ENCODE measurements at regions not wholly inside any gene's neighbourhood (a gene's known extent, or its start where the extent isn't known, plus 50 kb on each side); places are given as distances from the start of the nearest gene placed in this dataset.

- Histone ChIP-seq H3K36me3 (ENCODE audit: control insufficient read depth in 4 of 4, insufficient read depth in 3 of 4, low read depth in 1 of 4, low read length in 3 of 4) (no peaks in the 10 kb centered on the region), H3K27me3 (ENCODE audit: control insufficient read depth in 4 of 4, insufficient read depth in 4 of 4, low read length in 3 of 4) (peaks cover 0 to 4% (median 0%) of the 10 kb centered on the region in 4 donors), H3K4me1 (ENCODE audit: control insufficient read depth in 4 of 4, insufficient read depth in 4 of 4, low read length in 3 of 4) (no peaks in the 10 kb centered on the region), H3K4me3 (ENCODE audit: low read depth in 1 of 3, low read length in 3 of 3) (no peak overlapping the region), H3K27ac (ENCODE audit: low read depth in 1 of 2, low read length in 2 of 2) (no peak overlapping the region), H3K9me3 (ENCODE audit: control insufficient read depth in 4 of 4, low read length in 3 of 4) (peaks cover 0 to 3% (median 0%) of the 10 kb centered on the region in 4 donors), H3K9ac (ENCODE audit: low read depth in 1 of 2, low read length in 2 of 2) (no peak overlapping the region)
- 90% methylated on average over 10 of the region's 10 CpGs for WGBS
- DNase-seq (ENCODE audit: low spot score), result no peak
- no peak for TF ChIP-seq ZBTB33 (IDR thresholded peaks at IDR 0.05)
- no peak for TF ChIP-seq HNF4A (conservative IDR thresholded peaks at IDR 0.05)
Observed at GRCh38 chr1:38744452-38745350, 114.9 kb downstream of the RRAGC start.

- no peak overlapping the region for H3K27ac ChIP-seq (ENCODE audit: low read depth in 1 of 2, low read length in 2 of 2)
- peaks cover 0 to 3% (median 0%) of the 10 kb centered on the region in 4 donors for H3K9me3 ChIP-seq (ENCODE audit: control insufficient read depth in 4 of 4, low read length in 3 of 4)
- no peak overlapping the region for H3K9ac ChIP-seq (ENCODE audit: low read depth in 1 of 2, low read length in 2 of 2)
- H3K27me3 ChIP-seq (ENCODE audit: control insufficient read depth in 4 of 4, insufficient read depth in 4 of 4, low read length in 3 of 4), result no peaks in the 10 kb centered on the region
- TF ChIP-seq RAD21 (IDR thresholded peaks at IDR 0.05), result no peak
- no peak overlapping the region for H3K4me3 ChIP-seq (ENCODE audit: low read depth in 1 of 3, low read length in 3 of 3)
- H3K36me3 ChIP-seq (ENCODE audit: control insufficient read depth in 4 of 4, insufficient read depth in 3 of 4, low read depth in 1 of 4, low read length in 3 of 4), result no peaks in the 10 kb centered on the region
- WGBS, result 90% methylated on average over 1 of the region's 1 CpG
- DNase-seq (ENCODE audit: low spot score), result no peak
- H3K4me1 ChIP-seq (ENCODE audit: control insufficient read depth in 4 of 4, insufficient read depth in 4 of 4, low read length in 3 of 4), result no peaks in the 10 kb centered on the region
Observed at GRCh38 chr1:38743184-38743583, 116.4 kb downstream of the RRAGC start.

- TF ChIP-seq FOXA1 (IDR thresholded peaks at IDR 0.05), result no peak
- TF ChIP-seq ZBTB33 (IDR thresholded peaks at IDR 0.05), result no peak
- TF ChIP-seq RAD21 (IDR thresholded peaks at IDR 0.05), result no peak
- no peak for TF ChIP-seq GABPA (IDR thresholded peaks at IDR 0.05 in 1 of 2, conservative IDR thresholded peaks at IDR 0.05 in 1 of 2)
- TF ChIP-seq RXRA (IDR thresholded peaks at IDR 0.05), result no peak
- no peak for TF ChIP-seq REST (IDR thresholded peaks at IDR 0.05)
- TF ChIP-seq MAX (IDR thresholded peaks at IDR 0.05), result no peak
- TF ChIP-seq TAF1 (conservative IDR thresholded peaks at IDR 0.05), result no peak
- TF ChIP-seq CTCF (IDR thresholded peaks at IDR 0.05; ENCODE audit: low read depth, low read length, missing input control), result no peak
- no peak for TF ChIP-seq HNF4G (IDR thresholded peaks at IDR 0.05)
- TF ChIP-seq ATF3 (IDR thresholded peaks at IDR 0.05), result no peak
- TF ChIP-seq YY1 (IDR thresholded peaks at IDR 0.05), result no peak
- no peak for TF ChIP-seq EGR1 (IDR thresholded peaks at IDR 0.05; ENCODE audit: low read depth in 2 of 2)
- TF ChIP-seq SP1 (IDR thresholded peaks at IDR 0.05), result no peak
- no peak for TF ChIP-seq HNF4A (conservative IDR thresholded peaks at IDR 0.05)
- no peak for TF ChIP-seq NR2F2 (IDR thresholded peaks at IDR 0.05)
- TF ChIP-seq JUND (IDR thresholded peaks at IDR 0.05), result no peak
- TF ChIP-seq FOXA2 (IDR thresholded peaks at IDR 0.05), result no peak
- Histone ChIP-seq H3K9me3 (ENCODE audit: control insufficient read depth in 4 of 4, low read length in 3 of 4) (peaks cover 0 to 3% (median 0%) of the 10 kb centered on the region in 4 donors), H3K27me3 (ENCODE audit: control insufficient read depth in 4 of 4, insufficient read depth in 4 of 4, low read length in 3 of 4) (no peaks in the 10 kb centered on the region), H3K36me3 (ENCODE audit: control insufficient read depth in 4 of 4, insufficient read depth in 3 of 4, low read depth in 1 of 4, low read length in 3 of 4) (no peaks in the 10 kb centered on the region), H3K4me1 (ENCODE audit: control insufficient read depth in 4 of 4, insufficient read depth in 4 of 4, low read length in 3 of 4) (no peaks in the 10 kb centered on the region), H3K4me3 (ENCODE audit: low read depth in 1 of 3, low read length in 3 of 3) (no peak overlapping the region), H3K9ac (ENCODE audit: low read depth in 1 of 2, low read length in 2 of 2) (no peak overlapping the region), H3K27ac (ENCODE audit: low read depth in 1 of 2, low read length in 2 of 2) (no peak overlapping the region)
- no peak for DNase-seq (ENCODE audit: low spot score)
- WGBS, result 81% methylated on average over 9 of the region's 9 CpGs
Observed at GRCh38 chr1:38741341-38741740, 118.2 kb downstream of the RRAGC start.

Measured in liver (tissue), 8 donors.